IPS DF 6.9 (cell line): ENCODE measurements at regions not wholly inside any gene's neighbourhood (a gene's known extent, or its start where the extent isn't known, plus 50 kb on each side); places are given as distances from the start of the nearest gene placed in this dataset.

Experiments
- DNase-seq: peaks from one replicate; pipeline ENCODE4 v3.0.0-alpha.2; 2013; ENCODE audit warnings: low read depth, low spot score
- H3K27ac ChIP-seq: one replicate; pipeline ENCODE4 v1.5.1; 2013; ENCODE audit warnings: low read length, control low read depth
- H3K27me3 ChIP-seq: 2 replicates; pipeline ENCODE4 v1.6.1; 2013; ENCODE audit warnings: mild to moderate bottlenecking, low read length; ENCODE audit not compliant: control insufficient read depth, insufficient read depth
- H3K36me3 ChIP-seq: 2 replicates; pipeline ENCODE4 v1.6.1; 2013; ENCODE audit warnings: low read length; ENCODE audit not compliant: control insufficient read depth, insufficient read depth
- H3K4me1 ChIP-seq: 2 replicates; pipeline ENCODE4 v1.6.1; 2013; ENCODE audit warnings: low read length; ENCODE audit not compliant: control insufficient read depth, insufficient read depth
- H3K4me3 ChIP-seq: 2 replicates; pipeline ENCODE4 v1.5.1; 2013; ENCODE audit warnings: mild to moderate bottlenecking, low read length
- H3K9me3 ChIP-seq: 2 replicates; pipeline ENCODE4 v1.6.1; 2013; ENCODE audit warnings: low read length, inconsistent platforms; ENCODE audit not compliant: control insufficient read depth, insufficient read depth
- WGBS: extraction: QIAGEN DNeasy Blood & Tissue Kit; methylation state at CpG from one replicate; pipeline ENCODE4 v1.1.7; 2013; ENCODE audit warnings: mixed read lengths, missing lambda C conversion rate; ENCODE audit not compliant: insufficient read length, insufficient coverage; 5-methylcytosine and 5-hydroxymethylcytosine counted together

DNA sequence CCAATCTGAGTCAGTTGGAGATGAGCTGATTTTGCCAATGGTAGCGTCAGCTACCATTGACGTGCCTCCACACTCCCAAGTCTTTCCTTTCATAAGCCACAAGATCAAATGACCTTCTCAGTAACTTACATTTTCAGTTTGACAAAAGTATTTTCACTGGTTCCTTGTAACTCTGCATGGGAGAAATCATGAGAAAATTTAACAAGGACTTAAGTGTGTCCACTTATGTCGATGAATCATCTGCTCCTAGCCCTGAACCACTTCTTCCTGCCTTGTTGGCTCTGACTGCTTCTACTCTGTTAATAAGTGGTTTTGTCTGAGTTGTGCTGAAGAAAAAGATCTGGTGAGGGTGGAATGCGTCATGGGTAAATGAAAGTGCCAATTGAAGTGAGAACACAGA, 101.2 kb downstream of the NFKBIZ start:
- H3K27ac ChIP-seq: no peak overlapping the region
- no peak overlapping the region for H3K4me3 ChIP-seq
- no peaks in the 10 kb centered on the region for H3K9me3 ChIP-seq
- H3K4me1 ChIP-seq: no peaks in the 10 kb centered on the region
- H3K36me3 ChIP-seq: no peaks in the 10 kb centered on the region
- DNase-seq: no peak
- WGBS: no CpG with 5 or more reads among the region's 4 CpGs
- H3K27me3 ChIP-seq: no peaks in the 10 kb centered on the region

- no peaks in the 10 kb centered on the region for H3K27me3 ChIP-seq
- no CpG with 5 or more reads among the region's 1 CpG for WGBS
- no peaks in the 10 kb centered on the region for H3K4me1 ChIP-seq
- H3K27ac ChIP-seq: no peak overlapping the region
- H3K9me3 ChIP-seq: no peaks in the 10 kb centered on the region
- no peak overlapping the region for H3K4me3 ChIP-seq
- no peaks in the 10 kb centered on the region for H3K36me3 ChIP-seq
- no peak for DNase-seq
Observed at GRCh38 chr3:101950985-101951733, 101.8 kb downstream of the NFKBIZ start.

DNA sequence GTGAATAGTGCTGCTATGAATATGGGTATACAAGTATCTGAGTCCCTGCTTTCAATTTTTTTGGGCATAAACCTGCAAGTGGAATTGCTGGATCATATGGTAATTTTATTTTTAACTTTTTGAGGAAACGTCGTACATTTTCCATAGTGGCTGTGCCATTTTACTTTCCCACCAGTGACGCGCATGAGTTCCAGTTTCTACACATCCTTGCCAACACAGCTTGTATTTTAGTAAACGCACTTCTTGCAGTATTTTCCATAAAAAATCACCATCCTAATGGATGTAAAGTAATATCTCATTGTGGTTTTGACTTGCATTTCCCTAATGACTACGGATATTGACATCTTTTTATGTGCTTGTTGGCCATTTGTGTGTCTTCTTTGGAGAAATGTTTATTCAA, 105.0 kb downstream of the NFKBIZ start:
- DNase-seq: no peak
- WGBS: no CpG with 5 or more reads among the region's 6 CpGs
- no peaks in the 10 kb centered on the region for H3K27me3 ChIP-seq
- no peaks in the 10 kb centered on the region for H3K4me1 ChIP-seq
- H3K27ac ChIP-seq: no peak overlapping the region
- no peaks in the 10 kb centered on the region for H3K36me3 ChIP-seq
- no peaks in the 10 kb centered on the region for H3K9me3 ChIP-seq
- no peak overlapping the region for H3K4me3 ChIP-seq

- no CpG with 5 or more reads among the region's 3 CpGs for WGBS
- no peaks in the 10 kb centered on the region for H3K9me3 ChIP-seq
- no peak for DNase-seq
- no peaks in the 10 kb centered on the region for H3K27me3 ChIP-seq
- H3K4me1 ChIP-seq: no peaks in the 10 kb centered on the region
- no peaks in the 10 kb centered on the region for H3K36me3 ChIP-seq
- no peak overlapping the region for H3K4me3 ChIP-seq
- H3K27ac ChIP-seq: no peak overlapping the region
Observed at GRCh38 chr3:101954936-101955335, 105.6 kb downstream of the NFKBIZ start.

GRCh38 chr3:101962055-101962454, 112.7 kb downstream of the NFKBIZ start:
- H3K27ac ChIP-seq: no peak overlapping the region
- no CpG with 5 or more reads among the region's 1 CpG for WGBS

DNA sequence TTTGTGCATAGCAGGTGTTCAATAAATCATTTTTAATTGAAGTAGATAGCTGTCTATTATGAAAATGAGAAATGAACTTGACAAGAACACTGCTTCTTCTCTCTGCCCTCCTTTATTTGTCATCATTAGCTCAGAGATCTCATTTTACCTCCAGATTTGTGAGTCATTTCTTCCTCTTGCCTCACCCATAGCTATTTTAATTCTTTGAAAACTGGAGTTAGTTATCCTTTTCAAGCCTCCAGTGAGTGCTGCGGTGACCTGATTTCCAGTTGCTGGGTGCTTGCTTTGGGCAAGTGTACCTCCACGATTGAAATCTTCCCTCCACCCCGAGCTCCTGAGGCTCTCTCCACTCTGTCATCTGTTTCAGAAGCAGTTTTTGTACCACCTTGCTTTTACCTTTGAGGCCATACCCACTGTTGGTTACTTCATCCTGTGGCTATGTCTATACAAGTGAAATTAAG, 114.6 kb downstream of the NFKBIZ start:
- no peak overlapping the region for H3K4me3 ChIP-seq
- H3K27ac ChIP-seq: no peak overlapping the region
- no peak for DNase-seq
- no peaks in the 10 kb centered on the region for H3K9me3 ChIP-seq
- H3K4me1 ChIP-seq: no peaks in the 10 kb centered on the region
- no peaks in the 10 kb centered on the region for H3K36me3 ChIP-seq
- H3K27me3 ChIP-seq: no peaks in the 10 kb centered on the region
- WGBS: no CpG with 5 or more reads among the region's 3 CpGs

More at GRCh38 chr3:101962055-101962454, 112.7 kb downstream of the NFKBIZ start:
- no peaks in the 10 kb centered on the region for H3K27me3 ChIP-seq
- no peaks in the 10 kb centered on the region for H3K4me1 ChIP-seq
- no peaks in the 10 kb centered on the region for H3K9me3 ChIP-seq
- no peak for DNase-seq
- H3K4me3 ChIP-seq: no peak overlapping the region
- H3K36me3 ChIP-seq: no peaks in the 10 kb centered on the region

DNA sequence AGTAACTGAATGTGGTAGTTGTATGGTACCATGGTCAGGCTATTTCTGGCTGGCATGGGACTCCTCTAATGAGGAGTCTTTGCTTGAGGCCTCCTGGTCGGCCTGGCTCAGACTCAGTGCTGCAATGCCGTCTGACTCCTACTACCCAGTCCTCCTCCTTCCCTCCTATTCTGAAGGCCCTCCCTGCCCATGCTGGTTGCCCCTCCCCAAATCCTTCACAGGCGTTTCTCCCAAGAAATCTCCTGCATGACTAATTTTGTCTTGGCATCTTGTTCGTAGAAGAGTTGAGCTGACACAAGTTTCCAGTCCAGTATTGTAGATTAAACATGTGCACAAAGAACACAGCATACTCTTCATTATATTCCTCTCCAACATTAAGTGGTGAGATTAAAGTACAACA, 115.5 kb downstream of the NFKBIZ start:
- H3K36me3 ChIP-seq: no peaks in the 10 kb centered on the region
- no peaks in the 10 kb centered on the region for H3K4me1 ChIP-seq
- H3K27me3 ChIP-seq: no peaks in the 10 kb centered on the region
- H3K9me3 ChIP-seq: no peaks in the 10 kb centered on the region
- no peak overlapping the region for H3K27ac ChIP-seq
- DNase-seq: no peak
- WGBS: no CpG with 5 or more reads among the region's 4 CpGs
- no peak overlapping the region for H3K4me3 ChIP-seq

GRCh38 chr3:101966226-101966625, 116.9 kb downstream of the NFKBIZ start:
- Histone ChIP-seq H3K27ac (no peak overlapping the region), H3K36me3 (no peaks in the 10 kb centered on the region), H3K9me3 (no peaks in the 10 kb centered on the region), H3K27me3 (no peaks in the 10 kb centered on the region), H3K4me1 (no peaks in the 10 kb centered on the region), H3K4me3 (no peak overlapping the region)
- no CpG with 5 or more reads among the region's 1 CpG for WGBS
- DNase-seq: no peak

DNA sequence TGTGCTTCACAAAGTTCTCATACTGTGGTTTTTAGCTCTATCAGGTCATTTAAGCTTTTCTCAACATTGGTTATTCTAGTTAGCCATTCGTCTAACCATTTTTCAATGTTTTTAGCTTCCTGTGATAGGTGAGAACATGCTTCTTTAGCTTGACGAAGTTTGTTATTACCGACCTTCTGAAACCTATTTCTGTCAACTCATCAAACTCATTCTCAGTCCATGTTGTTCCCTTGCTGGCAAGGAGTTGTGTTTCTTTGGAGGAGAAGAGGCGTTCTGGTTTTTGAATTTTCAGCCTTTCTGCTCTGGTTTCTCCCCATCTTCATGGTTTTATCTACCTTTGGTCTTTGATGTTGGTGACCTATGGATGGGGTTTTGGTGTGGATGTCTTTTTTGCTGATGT, 120.9 kb downstream of the NFKBIZ start:
- H3K4me3 ChIP-seq: no peak overlapping the region
- H3K36me3 ChIP-seq: no peaks in the 10 kb centered on the region
- no peak overlapping the region for H3K27ac ChIP-seq
- H3K27me3 ChIP-seq: no peaks in the 10 kb centered on the region
- WGBS: no CpG with 5 or more reads among the region's 4 CpGs
- no peaks in the 10 kb centered on the region for H3K4me1 ChIP-seq
- H3K9me3 ChIP-seq: no peaks in the 10 kb centered on the region
- no peak for DNase-seq

- Histone ChIP-seq H3K4me1 (no peaks in the 10 kb centered on the region), H3K4me3 (no peak overlapping the region), H3K27ac (no peak overlapping the region), H3K36me3 (no peaks in the 10 kb centered on the region), H3K27me3 (no peaks in the 10 kb centered on the region), H3K9me3 (no peaks in the 10 kb centered on the region)
- DNase-seq: no peak
- no CpG with 5 or more reads among the region's 6 CpGs for WGBS
Observed at GRCh38 chr3:101970905-101971304, 121.6 kb downstream of the NFKBIZ start.
